Right atrium auricular region (tissue), 2 donors: ENCODE measurements at regions not wholly inside any gene's neighbourhood (a gene's known extent, or its start where the extent isn't known, plus 50 kb on each side); places are given as distances from the start of the nearest gene placed in this dataset.

Experiments used
- DNase-seq: peaks from one replicate; pipeline ENCODE4 v3.0.0-alpha.2; 2019; ENCODE audit warnings: low spot score
- H3K27ac ChIP-seq, 2 donors: fragments of 200-600 bp; sonication (generic); 1 replicate in 1 of 2; 2 replicates in 1 of 2; pipeline ENCODE4 v1.5.1; 2016 to 2019
- H3K27me3 ChIP-seq, 2 donors: fragments of 200-600 bp; sonication (generic); one replicate each; pipeline versions ENCODE4 v1.5.1 to v1.6.0; 2017 to 2019
- H3K36me3 ChIP-seq: fragments of 200-600 bp; sonication (generic); one replicate; pipeline ENCODE4 v1.5.1; 2016
- H3K4me1 ChIP-seq, 2 donors: fragments of 200-600 bp; sonication (generic); one replicate each; pipeline versions ENCODE4 v1.5.1 to v1.6.0; 2017 to 2019
- H3K4me3 ChIP-seq, 2 donors: fragments of 200-600 bp; sonication (generic); 1 replicate in 1 of 2; 2 replicates in 1 of 2; pipeline ENCODE4 v1.5.1; 2017 to 2019; ENCODE audit warnings: mild to moderate bottlenecking in 1 of 2, moderate library complexity in 1 of 2
- H3K9me3 ChIP-seq, 2 donors: fragments of 200-600 bp; sonication (generic); one replicate each; pipeline ENCODE4 v1.5.1; 2019
- CTCF ChIP-seq, 2 donors: fragments of 200-600 bp; sonication (generic); IDR thresholded peaks; one replicate each; pipeline ENCODE4 v1.5.1; 2019; ENCODE audit warnings: antibody characterized with exemption in 2 of 2

GRCh38 chr4:33162122-33162521 lies 2442.0 kb downstream of the PCDH7 start:
- H3K4me1 ChIP-seq, result no peaks in the 10 kb centered on the region
- TF ChIP-seq CTCF (IDR thresholded peaks at IDR 0.05), result no peak
- H3K9me3 ChIP-seq, result no peaks in the 10 kb centered on the region
- no peak overlapping the region for H3K4me3 ChIP-seq
- H3K36me3 ChIP-seq, result no peaks in the 10 kb centered on the region
- no peak overlapping the region for H3K27ac ChIP-seq
- no peak for DNase-seq
- no peaks in the 10 kb centered on the region for H3K27me3 ChIP-seq

- no peak overlapping the region for H3K27ac ChIP-seq
- no peaks in the 10 kb centered on the region for H3K9me3 ChIP-seq
- TF ChIP-seq CTCF (IDR thresholded peaks at IDR 0.05), result no peak
- no peak for DNase-seq
- no peaks in the 10 kb centered on the region for H3K36me3 ChIP-seq
- no peaks in the 10 kb centered on the region for H3K4me1 ChIP-seq
- H3K27me3 ChIP-seq, result no peaks in the 10 kb centered on the region
- H3K4me3 ChIP-seq, result no peak overlapping the region
Measured at GRCh38 chr4:33171873-33172525, 2451.8 kb downstream of the PCDH7 start.

- Histone ChIP-seq H3K36me3 (no peaks in the 10 kb centered on the region), H3K4me3 (no peak overlapping the region), H3K27me3 (no peaks in the 10 kb centered on the region), H3K27ac (no peak overlapping the region), H3K4me1 (no peaks in the 10 kb centered on the region), H3K9me3 (no peaks in the 10 kb centered on the region)
- no peak for TF ChIP-seq CTCF (IDR thresholded peaks at IDR 0.05)
- no peak for DNase-seq
Measured at GRCh38 chr4:33176566-33176965, 2456.4 kb downstream of the PCDH7 start.

GRCh38 chr4:33184657-33185290 lies 2464.6 kb downstream of the PCDH7 start:
- Histone ChIP-seq H3K27me3 (no peaks in the 10 kb centered on the region), H3K27ac (no peak overlapping the region), H3K36me3 (no peaks in the 10 kb centered on the region), H3K4me3 (no peak overlapping the region), H3K9me3 (no peaks in the 10 kb centered on the region), H3K4me1 (no peaks in the 10 kb centered on the region)
- DNase-seq, result no peak
- no peak for TF ChIP-seq CTCF (IDR thresholded peaks at IDR 0.05)

- H3K9me3 ChIP-seq, result no peaks in the 10 kb centered on the region
- H3K27ac ChIP-seq, result no peak overlapping the region
- no peak for DNase-seq
- no peaks in the 10 kb centered on the region for H3K27me3 ChIP-seq
- H3K4me3 ChIP-seq, result no peak overlapping the region
- H3K36me3 ChIP-seq, result no peaks in the 10 kb centered on the region
- no peak for TF ChIP-seq CTCF (IDR thresholded peaks at IDR 0.05)
- H3K4me1 ChIP-seq, result no peaks in the 10 kb centered on the region
Measured at GRCh38 chr4:33187035-33187434, 2466.9 kb downstream of the PCDH7 start.

- no peaks in the 10 kb centered on the region for H3K36me3 ChIP-seq
- no peaks in the 10 kb centered on the region for H3K4me1 ChIP-seq
- no peak for TF ChIP-seq CTCF (IDR thresholded peaks at IDR 0.05)
- no peak for DNase-seq
- H3K4me3 ChIP-seq, result no peak overlapping the region
- H3K9me3 ChIP-seq, result no peaks in the 10 kb centered on the region
- H3K27ac ChIP-seq, result no peak overlapping the region
- no peaks in the 10 kb centered on the region for H3K27me3 ChIP-seq
Measured at GRCh38 chr4:33188733-33189132, 2468.6 kb downstream of the PCDH7 start.
